Testis (tissue), 2 donors: ENCODE measurements at regions not wholly inside any gene's neighbourhood (a gene's known extent, or its start where the extent isn't known, plus 50 kb on each side); places are given as distances from the start of the nearest gene placed in this dataset.
"Not testable (repeated sequence)": the region's sequence is repeated elsewhere in the genome, so short reads cannot be mapped to it uniquely, and the experiment has no call there.

Experiments used
- DNase-seq: peaks from one replicate; pipeline ENCODE4 v3.0.0-alpha.2; 2019
- H3K27ac ChIP-seq, 2 donors: fragments of 200-600 bp; sonication (generic); one replicate each; pipeline ENCODE4 v1.5.1; 2019
- H3K27me3 ChIP-seq: fragments of 200-600 bp; sonication (generic); one replicate; pipeline ENCODE4 v1.5.1; 2019
- H3K36me3 ChIP-seq: fragments of 200-600 bp; sonication (generic); one replicate; pipeline ENCODE4 v1.5.1; 2017; ENCODE audit warnings: low read depth; ENCODE audit errors: missing control alignments
- H3K4me1 ChIP-seq: fragments of 200-600 bp; sonication (generic); one replicate; pipeline ENCODE4 v1.5.1; 2019
- H3K4me3 ChIP-seq, 2 donors: fragments of 200-600 bp; sonication (generic); one replicate each; pipeline ENCODE4 v1.5.1; 2017 to 2019
- H3K9me3 ChIP-seq: fragments of 200-600 bp; sonication (generic); one replicate; pipeline ENCODE4 v1.5.1; 2017
- CTCF ChIP-seq, 3 experiments: fragments of 450-650 bp in 2 of 3; fragments of 200-600 bp in 1 of 3; sonication (generic) in 1 of 3; IDR thresholded peaks; one replicate each; pipeline ENCODE4 v1.5.1; 2016 to 2019; ENCODE audit warnings: antibody characterized with exemption in 3 of 3, mild to moderate bottlenecking in 2 of 3, moderate library complexity in 1 of 3
- POLR2A ChIP-seq: fragments of 450-650 bp; IDR thresholded peaks from one replicate; pipeline ENCODE4 v1.6.1; 2017; ENCODE audit warnings: antibody characterized with exemption, mild to moderate bottlenecking, moderate library complexity
- WGBS, 2 donors: methylation state at CpG; one replicate each; pipeline ENCODE4 v1.1.5; 2018; 5-methylcytosine and 5-hydroxymethylcytosine counted together
- intact Hi-C: fragments of 100-400 bp; cut with DNase I; formaldehyde crosslinking; loops from one replicate; pipeline ENCODE4 v1.15.1; 2023; ENCODE audit warnings: low total_unique reads

- no peak overlapping the region for H3K27ac ChIP-seq
Observed at GRCh38 chr14:76292561-76292960, 83.4 kb upstream of the ESRRB start.

GRCh38 chr14:76293221-76293620 lies 82.7 kb upstream of the ESRRB start:
- no peak for TF ChIP-seq POLR2A
- no peak for TF ChIP-seq CTCF (IDR thresholded peaks at IDR 0.05)
- WGBS, 2 donors, result 90 to 95% methylated on average over 3 of the region's 3 CpGs
- intact Hi-C loops, result no loop called here

More at GRCh38 chr14:76292561-76292960, 83.4 kb upstream of the ESRRB start:
- Histone ChIP-seq H3K36me3 (no peaks in the 10 kb centered on the region), H3K4me3 (no peak overlapping the region), H3K4me1 (no peaks in the 10 kb centered on the region), H3K27me3 (no peaks in the 10 kb centered on the region), H3K9me3 (no peaks in the 10 kb centered on the region)
- WGBS, 2 donors, result 94 to 95% methylated on average over 10 of the region's 10 CpGs
- no peak for DNase-seq
- intact Hi-C loops, result no loop called here
- TF ChIP-seq CTCF (IDR thresholded peaks at IDR 0.05) (no peak), POLR2A (no peak)

GRCh38 chr14:76293923-76294322 lies 82.0 kb upstream of the ESRRB start:
- WGBS, 2 donors, result 48 to 74% methylated on average over 3 of the region's 3 CpGs
- no peak for DNase-seq
- no peak for TF ChIP-seq POLR2A
- TF ChIP-seq CTCF (IDR thresholded peaks at IDR 0.05), result no peak
- H3K9me3 ChIP-seq, result no peaks in the 10 kb centered on the region
- no peak overlapping the region for H3K4me3 ChIP-seq
- no peaks in the 10 kb centered on the region for H3K36me3 ChIP-seq
- H3K27ac ChIP-seq, result no peak overlapping the region
- no peaks in the 10 kb centered on the region for H3K27me3 ChIP-seq
- no peaks in the 10 kb centered on the region for H3K4me1 ChIP-seq
- intact Hi-C loops, result no loop called here

More at GRCh38 chr14:76293221-76293620, 82.7 kb upstream of the ESRRB start:
- DNase-seq, result no peak
- Histone ChIP-seq H3K4me1 (no peaks in the 10 kb centered on the region), H3K27ac (no peak overlapping the region), H3K27me3 (no peaks in the 10 kb centered on the region), H3K4me3 (no peak overlapping the region), H3K9me3 (no peaks in the 10 kb centered on the region), H3K36me3 (no peaks in the 10 kb centered on the region)

GRCh38 chr14:76294876-76295275 lies 81.1 kb upstream of the ESRRB start:
- intact Hi-C loops, result no loop called here
- 96 to 97% methylated on average over 3 of the region's 3 CpGs for WGBS, 2 donors
- Histone ChIP-seq H3K4me3 (no peak overlapping the region), H3K27me3 (no peaks in the 10 kb centered on the region), H3K36me3 (no peaks in the 10 kb centered on the region), H3K27ac (no peak overlapping the region), H3K9me3 (no peaks in the 10 kb centered on the region), H3K4me1 (no peaks in the 10 kb centered on the region)
- DNase-seq, result no peak
- no peak for TF ChIP-seq CTCF (IDR thresholded peaks at IDR 0.05)
- no peak for TF ChIP-seq POLR2A

- WGBS, 2 donors, result 91 to 92% methylated on average over 5 of the region's 5 CpGs
- Histone ChIP-seq H3K27ac (no peak overlapping the region), H3K9me3 (no peaks in the 10 kb centered on the region), H3K36me3 (no peaks in the 10 kb centered on the region), H3K4me3 (no peak overlapping the region), H3K27me3 (no peaks in the 10 kb centered on the region), H3K4me1 (no peaks in the 10 kb centered on the region)
- DNase-seq, result no peak
- TF ChIP-seq POLR2A (no peak), CTCF (IDR thresholded peaks at IDR 0.05) (no peak)
- intact Hi-C loops, result no loop called here
Observed at GRCh38 chr14:76298896-76299295, 77.0 kb upstream of the ESRRB start.

GRCh38 chr14:76303188-76303587 lies 72.7 kb upstream of the ESRRB start:
- H3K9me3 ChIP-seq, DNase-seq, H3K27ac ChIP-seq, intact Hi-C loops, H3K4me3 ChIP-seq, H3K36me3 ChIP-seq, H3K27me3 ChIP-seq, H3K4me1 ChIP-seq: not testable (repeated sequence)
- 86 to 91% methylated on average over 7 of the region's 7 CpGs for WGBS, 2 donors
